GM12878 (cell line): ENCODE measurements at regions not wholly inside any gene's neighbourhood (a gene's known extent, or its start where the extent isn't known, plus 50 kb on each side); places are given as distances from the start of the nearest gene placed in this dataset.

Experiments used
- ATAC-seq: fragments of 200-7000 bp; cut with Tn5 transposase; 3 replicates; pipeline ENCODE4 v1.9.1; 2020; ENCODE audit warnings: mild to moderate bottlenecking, moderate library complexity
- BruUV-seq: library from RNA; stranded (reverse); fragments of 400-500 nt; replicated peaks from 2 replicates; lab custom pipeline; 2021; lab: Mats Ljungman, UMichigan
- CTCF ChIA-PET: fragments of 300-600 bp; sonication (Branson Sonifier 250); formaldehyde crosslinking; extraction: SDS; loops from one replicate; lab custom pipeline; 2021; ENCODE audit warnings: inconsistent platforms; lab: Yijun Ruan, JAX
- POLR2A ChIA-PET: fragments of 350-600 bp; formaldehyde crosslinking; extraction: SDS; loops from one replicate; lab custom pipeline; 2021; ENCODE audit warnings: inconsistent platforms; lab: Charles Lee
- RAD21 ChIA-PET: fragments of 300-600 bp; sonication (Branson Sonifier 250); formaldehyde crosslinking; loops from one replicate; lab custom pipeline; 2023; ENCODE audit warnings: antibody characterized with exemption; ENCODE audit not compliant: unreplicated experiment; lab: Charles Lee
- SMC1A ChIA-PET: fragments of 300-600 bp; sonication (Branson Sonifier 250); formaldehyde crosslinking; loops from one replicate; lab custom pipeline; 2023; ENCODE audit not compliant: unreplicated experiment, uncharacterized antibody; lab: Charles Lee
- DNase-seq: peaks from one replicate; pipeline ENCODE4 v3.0.0-alpha.2; 2011; ENCODE audit warnings: low read depth, low spot score
- FAIRE-seq: peaks from 3 replicates; lab custom pipeline; 2011; peaks lifted over from hg19 to GRCh38; lab: Jason Lieb, UNC
- H2AFZ ChIP-seq: 2 replicates; pipeline ENCODE4 v1.6.0; 2011; ENCODE audit warnings: low read depth, low read length, control low read depth; ENCODE audit not compliant: control insufficient read depth
- H3K27ac ChIP-seq: 2 replicates; pipeline ENCODE4 v1.5.1; 2011; ENCODE audit warnings: control low read depth; ENCODE audit not compliant: control insufficient read depth, insufficient read depth
- H3K27me3 ChIP-seq, 2 experiments: replicated peaks in 1 of 2; 2 replicates each; pipeline versions ENCODE4 v1.6.0 to v1.6.1; 2011; ENCODE audit warnings: low read length in 1 of 2; ENCODE audit not compliant: control insufficient read depth in 2 of 2, insufficient read depth in 2 of 2
- H3K36me3 ChIP-seq, 2 experiments: 2 replicates each; pipeline ENCODE4 v1.5.1; 2011; ENCODE audit warnings: low read length in 1 of 2; ENCODE audit not compliant: control insufficient read depth in 2 of 2, insufficient read depth in 2 of 2
- H3K4me1 ChIP-seq: 2 replicates; pipeline ENCODE4 v1.6.1; 2011; ENCODE audit warnings: mild to moderate bottlenecking, low read length, moderate library complexity, mixed read lengths; ENCODE audit not compliant: control insufficient read depth, insufficient read depth
- H3K4me2 ChIP-seq: 2 replicates; pipeline ENCODE4 v1.6.0; 2011; ENCODE audit warnings: control low read depth; ENCODE audit not compliant: control insufficient read depth, insufficient read depth
- H3K4me3 ChIP-seq: fragments of 200-600 bp; sonication (generic); 2 replicates; pipeline ENCODE4 v1.5.1; 2016
- H3K79me2 ChIP-seq: 2 replicates; pipeline ENCODE4 v1.6.0; 2011; ENCODE audit warnings: low read length; ENCODE audit not compliant: control insufficient read depth, insufficient read depth
- H3K9ac ChIP-seq: 2 replicates; pipeline ENCODE4 v1.8.0; 2011; ENCODE audit warnings: low read length, control low read depth, mixed read lengths; ENCODE audit not compliant: control insufficient read depth, insufficient read depth
- H3K9me3 ChIP-seq: replicated peaks from 3 replicates; pipeline ENCODE4 v1.5.1; 2011; ENCODE audit warnings: mild to moderate bottlenecking, low read length; ENCODE audit not compliant: control insufficient read depth, insufficient read depth
- H4K20me1 ChIP-seq: 2 replicates; pipeline ENCODE4 v1.6.0; 2011; ENCODE audit not compliant: control insufficient read depth, insufficient read depth
- BCL11A ChIP-seq: IDR thresholded peaks from 2 replicates; pipeline ENCODE4 v1.6.1; 2011; ENCODE audit warnings: low read depth, low read length
- BMI1 ChIP-seq: fragments of 450-650 bp; IDR thresholded peaks from 2 replicates; pipeline ENCODE4 v1.6.1; 2016; ENCODE audit warnings: mild to moderate bottlenecking, moderate library complexity, borderline replicate concordance
- CBX5 ChIP-seq: sonication (generic); IDR thresholded peaks from 2 replicates; pipeline ENCODE4 v1.6.1; 2016; ENCODE audit warnings: low read depth, moderate library complexity, mild to moderate bottlenecking, inconsistent platforms
- EGR1 ChIP-seq, 2 experiments: IDR thresholded peaks; 1 replicate in 1 of 2; 2 replicates in 1 of 2; pipeline ENCODE4 v1.6.1; 2011 to 2012; ENCODE audit warnings: low read depth in 2 of 2, low read length in 2 of 2, borderline replicate concordance in 1 of 2, mild to moderate bottlenecking in 1 of 2, moderate library complexity in 1 of 2
- EP300 ChIP-seq, 2 experiments: fragments of 150-350 bp in 1 of 2; IDR thresholded peaks; 2 replicates each; pipeline ENCODE4 v1.6.1; 2011 to 2012; ENCODE audit warnings: low read depth in 2 of 2, low read length in 2 of 2, borderline replicate concordance in 1 of 2, improper control_type of control experiment in 1 of 2, inconsistent platforms in 1 of 2; ENCODE audit not compliant: control insufficient read depth in 1 of 2
- FOS ChIP-seq: IDR thresholded peaks from 3 replicates; pipeline ENCODE4 v1.6.1; 2011; ENCODE audit warnings: borderline replicate concordance; ENCODE audit not compliant: insufficient read length; ENCODE audit errors: extremely low read depth
- GATAD2B ChIP-seq: fragments of 450-650 bp; conservative IDR thresholded peaks from 2 replicates; pipeline ENCODE4 v1.6.1; 2017; ENCODE audit warnings: low read depth, mild to moderate bottlenecking, moderate library complexity
- MEF2B ChIP-seq: fragments of 450-650 bp; IDR thresholded peaks from 2 replicates; pipeline ENCODE4 v1.6.1; 2018; ENCODE audit warnings: mild to moderate bottlenecking, moderate library complexity; ENCODE audit not compliant: partially characterized antibody, poor library complexity, severe bottlenecking
- MYB ChIP-seq: fragments of 150-350 bp; IDR thresholded peaks from 2 replicates; pipeline ENCODE4 v1.6.1; 2014; ENCODE audit warnings: mild to moderate bottlenecking, low read depth, low read length, borderline replicate concordance
- NBN ChIP-seq: fragments of 450-650 bp; IDR thresholded peaks from 2 replicates; pipeline ENCODE4 v1.6.1; 2016
- NFXL1 ChIP-seq: fragments of 450-650 bp; IDR thresholded peaks from 2 replicates; pipeline ENCODE4 v1.6.1; 2017; ENCODE audit warnings: antibody characterized with exemption, mild to moderate bottlenecking, borderline replicate concordance
- PML ChIP-seq: IDR thresholded peaks from 2 replicates; pipeline ENCODE4 v1.6.1; 2012; ENCODE audit warnings: low read length, inconsistent platforms
- RELA ChIP-seq: fragments of 450-650 bp; IDR thresholded peaks from 2 replicates; pipeline ENCODE4 v1.8.0; 2014; ENCODE audit warnings: borderline replicate concordance; ENCODE audit not compliant: partially characterized antibody
- SIN3A ChIP-seq: IDR thresholded peaks from 2 replicates; pipeline ENCODE4 v1.6.1; 2012; ENCODE audit warnings: low read depth, low read length, improper control_type of control experiment
- TCF7 ChIP-seq: IDR thresholded peaks from 2 replicates; pipeline ENCODE4 v1.6.1; 2014; ENCODE audit warnings: antibody characterized with exemption, borderline replicate concordance
- USF1 ChIP-seq: IDR thresholded peaks from 2 replicates; pipeline ENCODE4 v1.6.1; 2011; ENCODE audit warnings: borderline replicate concordance, low read depth, mild to moderate bottlenecking, moderate library complexity, mixed read lengths, low read length; ENCODE audit not compliant: insufficient read depth; ENCODE audit errors: extremely low read length
- YBX1 ChIP-seq: fragments of 450-650 bp; IDR thresholded peaks from 2 replicates; pipeline ENCODE4 v1.6.1; 2016; ENCODE audit warnings: antibody characterized with exemption
- ZSCAN29 ChIP-seq: fragments of 450-650 bp; IDR thresholded peaks from 2 replicates; pipeline ENCODE4 v1.6.1; 2017; ENCODE audit warnings: mild to moderate bottlenecking, moderate library complexity
- WGBS: methylation state at CpG from one replicate; pipeline ENCODE4 v1.1.6; 2016; ENCODE audit warnings: low lambda C conversion rate; ENCODE audit not compliant: insufficient replicate concordance, insufficient coverage; ENCODE audit errors: missing lambda C conversion rate; 5-methylcytosine and 5-hydroxymethylcytosine counted together
- in situ Hi-C: fragments of 300-500 bp; cut with MboI; formaldehyde crosslinking; loops from 9 replicates; pipeline ENCODE4 v1.14.3; 2018; ENCODE audit warnings: mixed read lengths
- intact Hi-C: fragments of 100-400 bp; cut with micrococcal nuclease; formaldehyde crosslinking; loops from one replicate; pipeline ENCODE4 v1.14.2; 2022; ENCODE audit not compliant: unreplicated experiment

GRCh38 chr9:75532233-75533050, 358.0 kb upstream of the PCSK5 start:
- no peak for FAIRE-seq
- ChIA-PET POLR2A (no interaction called here), SMC1A (no interaction called here), RAD21 (no interaction called here), CTCF (interaction anchor here (1.4 kb wide), 1 partner anchor 14 kb away, joined by 3 read pairs; no protein-coding TSS in a partner anchor)
- DNase-seq, result no peak
- Histone ChIP-seq H3K4me2 (no peak overlapping the region), H3K4me1 (no peaks in the 10 kb centered on the region), H3K9ac (no peak overlapping the region), H2AFZ (no peak overlapping the region), H3K9me3 (no peaks in the 10 kb centered on the region), H4K20me1 (no peaks in the 10 kb centered on the region), H3K4me3 (no peak overlapping the region), H3K79me2 (no peaks in the 10 kb centered on the region), H3K36me3 (no peaks in the 10 kb centered on the region), H3K27me3 (no peaks in the 10 kb centered on the region), H3K27ac (no peak overlapping the region)
- 4% methylated on average over 3 of the region's 3 CpGs for WGBS
- in situ Hi-C loops (no loop called here), intact Hi-C loops (no loop called here)
- BruUV-seq, result no TSS peak
- no peak for TF ChIP-seq CBX5
- no peak for TF ChIP-seq BMI1
- ATAC-seq, result no peak

GRCh38 chr9:75539523-75539922, 350.9 kb upstream of the PCSK5 start:
- FAIRE-seq (no peak), ATAC-seq (no peak), DNase-seq (no peak)
- WGBS, result 0% methylated on average over 1 of the region's 1 CpG
- ChIA-PET CTCF (no interaction called here), POLR2A (no interaction called here), RAD21 (no interaction called here), SMC1A (no interaction called here)
- no peak overlapping the region for H3K27ac ChIP-seq
- no peak overlapping the region for H3K4me3 ChIP-seq
- H3K36me3 ChIP-seq, result no peaks in the 10 kb centered on the region
- in situ Hi-C loops (no loop called here), intact Hi-C loops (no loop called here)
- H3K4me1 ChIP-seq, result no peaks in the 10 kb centered on the region
- no TSS peak for BruUV-seq
- no peaks in the 10 kb centered on the region for H4K20me1 ChIP-seq
- no peak overlapping the region for H3K4me2 ChIP-seq
- no peaks in the 10 kb centered on the region for H3K79me2 ChIP-seq
- H2AFZ ChIP-seq, result no peak overlapping the region
- H3K9me3 ChIP-seq, result no peaks in the 10 kb centered on the region
- no peak overlapping the region for H3K9ac ChIP-seq
- no peaks in the 10 kb centered on the region for H3K27me3 ChIP-seq
- TF ChIP-seq CBX5, result no peak
- no peak for TF ChIP-seq TCF7
- TF ChIP-seq BCL11A, result no peak
- no peak for TF ChIP-seq FOS
- TF ChIP-seq NFXL1, result no peak
- no peak for TF ChIP-seq EP300 (IDR thresholded peaks at IDR 0.05; ENCODE audit: borderline replicate concordance in 1 of 2, control insufficient read depth in 1 of 2, low read depth in 2 of 2, low read length in 2 of 2)
- TF ChIP-seq ZSCAN29, result no peak
- TF ChIP-seq NBN, result no peak
- no peak for TF ChIP-seq GATAD2B
- no peak for TF ChIP-seq MYB
- no peak for TF ChIP-seq YBX1
- no peak for TF ChIP-seq RELA
- no peak for TF ChIP-seq EGR1 (IDR thresholded peaks at IDR 0.05; ENCODE audit: borderline replicate concordance in 1 of 2, low read depth in 2 of 2, low read length in 2 of 2)
- TF ChIP-seq MEF2B, result no peak
- TF ChIP-seq PML, result no peak
- TF ChIP-seq SIN3A, result no peak
- no peak for TF ChIP-seq USF1
